ENCODE measurements at regions not wholly inside any gene's neighbourhood (a gene's known extent, or its start where the extent isn't known, plus 50 kb on each side); places are given as distances from the start of the nearest gene placed in this dataset.

- intact Hi-C loops (cut with micrococcal nuclease): no loop called here
- Histone ChIP-seq H3K9me3 (replicated peaks) (no peaks in the 10 kb centered on the region), H3K36me3 (no peaks in the 10 kb centered on the region), H3K27ac (replicated peaks) (no peak overlapping the region), H3K27me3 (ENCODE audit: low read depth) (peaks cover 29% of the 10 kb centered on the region), H3K4me3 (no peak overlapping the region), H3K4me1 (no peaks in the 10 kb centered on the region)
- TF ChIP-seq CTCF (IDR thresholded peaks at IDR 0.05; ENCODE audit: borderline replicate concordance): no peak
- no peak for DNase-seq
Measured at GRCh38 chr11:127195501-127196120, 195.0 kb upstream of the KIRREL3 start.

- Histone ChIP-seq H3K36me3 (no peaks in the 10 kb centered on the region), H3K4me3 (no peak overlapping the region), H3K27ac (replicated peaks) (no peak overlapping the region), H3K27me3 (ENCODE audit: low read depth) (peaks cover 34% of the 10 kb centered on the region), H3K4me1 (no peaks in the 10 kb centered on the region), H3K9me3 (replicated peaks) (no peaks in the 10 kb centered on the region)
- intact Hi-C loops (cut with micrococcal nuclease): no loop called here
- DNase-seq: no peak
- no peak for TF ChIP-seq CTCF (IDR thresholded peaks at IDR 0.05; ENCODE audit: borderline replicate concordance)
Measured at GRCh38 chr11:127194521-127194920, 194.0 kb upstream of the KIRREL3 start.

GRCh38 chr11:127193950-127194349, 193.4 kb upstream of the KIRREL3 start:
- intact Hi-C loops (cut with micrococcal nuclease): no loop called here
- TF ChIP-seq CTCF (IDR thresholded peaks at IDR 0.05; ENCODE audit: borderline replicate concordance): no peak
- no peaks in the 10 kb centered on the region for H3K4me1 ChIP-seq

GRCh38 chr11:127191689-127192088, 191.1 kb upstream of the KIRREL3 start:
- DNase-seq: no peak
- Histone ChIP-seq H3K9me3 (replicated peaks) (no peaks in the 10 kb centered on the region), H3K27ac (replicated peaks) (no peak overlapping the region), H3K36me3 (no peaks in the 10 kb centered on the region), H3K27me3 (ENCODE audit: low read depth) (peaks cover 48% of the 10 kb centered on the region), H3K4me3 (no peak overlapping the region), H3K4me1 (no peaks in the 10 kb centered on the region)
- intact Hi-C loops (cut with micrococcal nuclease): no loop called here
- no peak for TF ChIP-seq CTCF (IDR thresholded peaks at IDR 0.05; ENCODE audit: borderline replicate concordance)

More at GRCh38 chr11:127193950-127194349, 193.4 kb upstream of the KIRREL3 start:
- DNase-seq: no peak
- Histone ChIP-seq H3K4me3 (no peak overlapping the region), H3K36me3 (no peaks in the 10 kb centered on the region), H3K9me3 (replicated peaks) (no peaks in the 10 kb centered on the region), H3K27ac (replicated peaks) (no peak overlapping the region), H3K27me3 (ENCODE audit: low read depth) (peaks cover 34% of the 10 kb centered on the region)

- no peak overlapping the region for H3K27ac ChIP-seq (replicated peaks)
- TF ChIP-seq CTCF (IDR thresholded peaks at IDR 0.05; ENCODE audit: borderline replicate concordance): no peak
- H3K4me3 ChIP-seq: no peak overlapping the region
- H3K36me3 ChIP-seq: no peaks in the 10 kb centered on the region
- DNase-seq: no peak
- H3K9me3 ChIP-seq (replicated peaks): no peaks in the 10 kb centered on the region
- peaks cover 48% of the 10 kb centered on the region for H3K27me3 ChIP-seq (ENCODE audit: low read depth)
- H3K4me1 ChIP-seq: no peaks in the 10 kb centered on the region
- intact Hi-C loops (cut with micrococcal nuclease): no loop called here
Measured at GRCh38 chr11:127191261-127191660, 190.7 kb upstream of the KIRREL3 start.

Measured in left ventricle myocardium inferior (tissue), 1 donor.